H1 (cell line): ENCODE measurements at regions not wholly inside any gene's neighbourhood (a gene's known extent, or its start where the extent isn't known, plus 50 kb on each side); places are given as distances from the start of the nearest gene placed in this dataset.

Source experiments
- ATF3 ChIP-seq: IDR thresholded peaks from 2 replicates; pipeline ENCODE4 v1.6.1; 2011; ENCODE audit warnings: low read depth, mild to moderate bottlenecking, low read length; ENCODE audit not compliant: insufficient read depth
- BACH1 ChIP-seq: IDR thresholded peaks from 2 replicates; pipeline ENCODE4 v1.6.1; 2012; ENCODE audit warnings: low read length, improper control_type of control experiment
- CTCF ChIP-seq, 3 experiments: IDR thresholded peaks; 1 replicate in 2 of 3; 2 replicates in 1 of 3; pipeline versions ENCODE4 v1.5.1 to v1.6.1; 2011; ENCODE audit warnings: low read length in 3 of 3, mild to moderate bottlenecking in 3 of 3, inconsistent platforms in 2 of 3, low read depth in 1 of 3, moderate library complexity in 1 of 3; ENCODE audit not compliant: insufficient read depth in 1 of 3; ENCODE audit errors: control extremely low read depth in 1 of 3
- HDAC6 ChIP-seq: IDR thresholded peaks from one replicate; pipeline ENCODE4 v1.7.1; 2012; ENCODE audit warnings: low read depth, mild to moderate bottlenecking, inconsistent platforms, low read length, moderate library complexity
- NANOG ChIP-seq: IDR thresholded peaks from 2 replicates; pipeline ENCODE4 v1.6.1; 2011; ENCODE audit warnings: low read length, low read depth, mild to moderate bottlenecking, inconsistent platforms; ENCODE audit not compliant: insufficient read depth, poor library complexity, severe bottlenecking
- POLR2A ChIP-seq, 2 experiments: IDR thresholded peaks; 1 replicate in 1 of 2; 2 replicates in 1 of 2; pipeline ENCODE4 v1.6.1; 2011; ENCODE audit warnings: low read depth in 2 of 2, low read length in 2 of 2, mild to moderate bottlenecking in 2 of 2; ENCODE audit errors: control extremely low read depth in 1 of 2
- POLR2AphosphoS5 ChIP-seq: IDR thresholded peaks from 2 replicates; pipeline ENCODE4 v1.6.1; 2011; ENCODE audit warnings: low read depth, low read length
- RNF2 ChIP-seq: fragments of 200-900, 300-1000 bp; sonication (generic); IDR thresholded peaks from 2 replicates; pipeline ENCODE4 v1.7.1; 2016; ENCODE audit warnings: borderline replicate concordance, low read depth, mild to moderate bottlenecking, antibody characterized with exemption, low read length; ENCODE audit not compliant: poor library complexity, severe bottlenecking; ENCODE audit errors: missing control alignments
- TCF12 ChIP-seq: IDR thresholded peaks from 2 replicates; pipeline ENCODE4 v1.6.1; 2011; ENCODE audit warnings: low read depth, mild to moderate bottlenecking, low read length

GRCh38 chr6:28751514-28751913 lies 172.3 kb downstream of the TRIM27 start:
- no peak for TF ChIP-seq HDAC6
- TF ChIP-seq CTCF (IDR thresholded peaks at IDR 0.05; ENCODE audit: control extremely low read depth in 1 of 3, insufficient read depth in 1 of 3, low read depth in 1 of 3, low read length in 3 of 3): no peak
- no peak for TF ChIP-seq RNF2
- TF ChIP-seq POLR2AphosphoS5: no peak
- no peak for TF ChIP-seq ATF3
- no peak for TF ChIP-seq BACH1
- no peak for TF ChIP-seq NANOG
- TF ChIP-seq TCF12: no peak
- TF ChIP-seq POLR2A (IDR thresholded peaks at IDR 0.05; ENCODE audit: control extremely low read depth in 1 of 2, low read depth in 2 of 2, low read length in 2 of 2): no peak
